ENCODE measurements at regions not wholly inside any gene's neighbourhood (a gene's known extent, or its start where the extent isn't known, plus 50 kb on each side); places are given as distances from the start of the nearest gene placed in this dataset.

- Histone ChIP-seq H3K9me2 (ENCODE audit: insufficient read depth, low read length) (no peaks in the 10 kb centered on the region), H3K27me3 (ENCODE audit: insufficient read depth, low read depth, low read length) (no peaks in the 10 kb centered on the region), H3K36me3 (ENCODE audit: insufficient read depth, low read length) (no peaks in the 10 kb centered on the region), H4K20me1 (ENCODE audit: insufficient read depth) (no peaks in the 10 kb centered on the region), H3K9me3 (ENCODE audit: low read length) (no peaks in the 10 kb centered on the region), H3K27ac (ENCODE audit: low read length) (no peak overlapping the region), H2AFZ (ENCODE audit: low read depth, low read length) (no peak overlapping the region), H3K79me2 (replicated peaks; ENCODE audit: insufficient read depth, low read length) (no peaks in the 10 kb centered on the region), H3F3A (ENCODE audit: insufficient read depth, low read length, poor library complexity, severe bottlenecking) (no peaks in the 10 kb centered on the region), H3K9ac (ENCODE audit: low read length) (no peak overlapping the region), H3K4me3 (ENCODE audit: low read length) (no peak overlapping the region), H3K4me2 (ENCODE audit: low read length) (no peak overlapping the region)
- TF ChIP-seq CTCF (IDR thresholded peaks at IDR 0.05; ENCODE audit: poor library complexity, severe bottlenecking) (no peak), RAD21 (conservative IDR thresholded peaks at IDR 0.05) (no peak), EP300 (conservative IDR thresholded peaks at IDR 0.05; ENCODE audit: poor library complexity, severe bottlenecking) (no peak), EZH2 (IDR thresholded peaks at IDR 0.05; ENCODE audit: borderline replicate concordance, insufficient read depth, low read length, poor library complexity, severe bottlenecking) (no peak), REST (IDR thresholded peaks at IDR 0.05; ENCODE audit: borderline replicate concordance) (no peak), SMC3 (conservative IDR thresholded peaks at IDR 0.05; ENCODE audit: poor library complexity) (no peak), TAF1 (IDR thresholded peaks at IDR 0.05; ENCODE audit: low read depth) (no peak), MXI1 (conservative IDR thresholded peaks at IDR 0.05; ENCODE audit: poor library complexity, severe bottlenecking) (no peak), POLR2AphosphoS5 (IDR thresholded peaks at IDR 0.05) (no peak)
Observed at GRCh38 chr4:57291911-57292310, 181.7 kb upstream of the IGFBP7 start.

GRCh38 chr4:57287687-57288604, 177.8 kb upstream of the IGFBP7 start:
- TF ChIP-seq RAD21 (conservative IDR thresholded peaks at IDR 0.05), result no peak
- no peak for TF ChIP-seq EZH2 (IDR thresholded peaks at IDR 0.05; ENCODE audit: borderline replicate concordance, insufficient read depth, low read length, poor library complexity, severe bottlenecking)
- no peak for TF ChIP-seq SMC3 (conservative IDR thresholded peaks at IDR 0.05; ENCODE audit: poor library complexity)
- TF ChIP-seq EP300 (conservative IDR thresholded peaks at IDR 0.05; ENCODE audit: poor library complexity, severe bottlenecking), result no peak
- no peak for TF ChIP-seq MXI1 (conservative IDR thresholded peaks at IDR 0.05; ENCODE audit: poor library complexity, severe bottlenecking)
- TF ChIP-seq REST (IDR thresholded peaks at IDR 0.05; ENCODE audit: borderline replicate concordance), result no peak
- no peak for TF ChIP-seq CTCF (IDR thresholded peaks at IDR 0.05; ENCODE audit: poor library complexity, severe bottlenecking)
- no peak for TF ChIP-seq TAF1 (IDR thresholded peaks at IDR 0.05; ENCODE audit: low read depth)
- no peak for TF ChIP-seq POLR2AphosphoS5 (IDR thresholded peaks at IDR 0.05)
- H3K79me2 ChIP-seq (replicated peaks; ENCODE audit: insufficient read depth, low read length), result no peaks in the 10 kb centered on the region
- H2AFZ ChIP-seq (ENCODE audit: low read depth, low read length), result no peak overlapping the region
- H3K9me3 ChIP-seq (ENCODE audit: low read length), result no peaks in the 10 kb centered on the region
- no peaks in the 10 kb centered on the region for H3K27me3 ChIP-seq (ENCODE audit: insufficient read depth, low read depth, low read length)
- no peaks in the 10 kb centered on the region for H3K36me3 ChIP-seq (ENCODE audit: insufficient read depth, low read length)
- no peak overlapping the region for H3K9ac ChIP-seq (ENCODE audit: low read length)
- H3K4me2 ChIP-seq (ENCODE audit: low read length), result no peak overlapping the region
- H3F3A ChIP-seq (ENCODE audit: insufficient read depth, low read length, poor library complexity, severe bottlenecking), result no peaks in the 10 kb centered on the region
- no peak overlapping the region for H3K27ac ChIP-seq (ENCODE audit: low read length)
- H3K4me3 ChIP-seq (ENCODE audit: low read length), result no peak overlapping the region
- H4K20me1 ChIP-seq (ENCODE audit: insufficient read depth), result no peaks in the 10 kb centered on the region
- no peaks in the 10 kb centered on the region for H3K9me2 ChIP-seq (ENCODE audit: insufficient read depth, low read length)
